Neural progenitor cell (in vitro differentiated cells): ENCODE measurements at regions not wholly inside any gene's neighbourhood (a gene's known extent, or its start where the extent isn't known, plus 50 kb on each side); places are given as distances from the start of the nearest gene placed in this dataset.

ENCODE experiments used
- DNase-seq: peaks from one replicate; pipeline ENCODE4 v3.0.0-alpha.2; 2016; ENCODE audit warnings: low spot score
- H2AFZ ChIP-seq: fragments of 200-600 bp; sonication (generic); replicated peaks from 2 replicates; pipeline ENCODE4 v1.6.1; 2016; ENCODE audit warnings: antibody characterized with exemption
- H3F3A ChIP-seq: fragments of 200-600 bp; sonication (generic); 2 replicates; pipeline ENCODE4 v1.6.1; 2016; ENCODE audit warnings: antibody characterized with exemption, low read depth
- H3K27ac ChIP-seq: fragments of 200-600 bp; sonication (generic); 2 replicates; pipeline ENCODE4 v1.5.1; 2016; ENCODE audit warnings: mild to moderate bottlenecking
- H3K27me3 ChIP-seq: fragments of 200-600 bp; sonication (generic); 2 replicates; pipeline ENCODE4 v1.6.1; 2016; ENCODE audit warnings: mild to moderate bottlenecking, moderate library complexity
- H3K36me3 ChIP-seq: fragments of 200-600 bp; sonication (generic); 2 replicates; pipeline ENCODE4 v1.5.1; 2016
- H3K4me1 ChIP-seq: fragments of 200-600 bp; sonication (generic); 2 replicates; pipeline ENCODE4 v1.6.1; 2016; ENCODE audit warnings: mixed run types
- H3K4me2 ChIP-seq: fragments of 200-600 bp; sonication (generic); 2 replicates; pipeline ENCODE4 v1.6.1; 2016
- H3K4me3 ChIP-seq: fragments of 200-600 bp; sonication (generic); 2 replicates; pipeline ENCODE4 v1.5.1; 2016
- H3K79me2 ChIP-seq: fragments of 200-600 bp; sonication (generic); 2 replicates; pipeline ENCODE4 v1.6.1; 2016; ENCODE audit warnings: low read depth
- H3K9ac ChIP-seq: fragments of 200-600 bp; sonication (generic); 2 replicates; pipeline ENCODE4 v1.6.1; 2016
- H3K9me3 ChIP-seq: fragments of 200-600 bp; sonication (generic); 2 replicates; pipeline ENCODE4 v1.5.1; 2016; ENCODE audit warnings: low read depth
- H4K20me1 ChIP-seq: fragments of 200-600 bp; sonication (generic); 2 replicates; pipeline ENCODE4 v1.6.1; 2016; ENCODE audit warnings: low read depth
- H3K27ac Mint-ChIP-seq: 3 replicates; pipeline ENCODE4 v1.8.0; 2021; ENCODE audit warnings: mixed read lengths
- H3K27me3 Mint-ChIP-seq: 2 replicates; pipeline ENCODE4 v1.8.0; 2022; ENCODE audit warnings: low read depth, mild to moderate bottlenecking, inconsistent platforms, moderate library complexity, mixed read lengths; ENCODE audit not compliant: insufficient read depth
- H3K36me3 Mint-ChIP-seq: 3 replicates; pipeline ENCODE4 v1.8.0; 2021; ENCODE audit warnings: mixed read lengths
- H3K4me1 Mint-ChIP-seq: 3 replicates; pipeline ENCODE4 v1.8.0; 2021; ENCODE audit warnings: mixed read lengths
- H3K4me3 Mint-ChIP-seq: 3 replicates; pipeline ENCODE4 v1.8.0; 2021; ENCODE audit warnings: mild to moderate bottlenecking, moderate library complexity, mixed read lengths
- H3K9me3 Mint-ChIP-seq: 3 replicates; pipeline ENCODE4 v1.8.0; 2020; ENCODE audit warnings: mixed read lengths
- CTCF ChIP-seq: fragments of 200-600 bp; sonication (generic); IDR thresholded peaks from 2 replicates; pipeline ENCODE4 v1.5.1; 2017; ENCODE audit warnings: antibody characterized with exemption, mild to moderate bottlenecking
- EZH2 ChIP-seq: fragments of 200-600 bp; sonication (generic); IDR thresholded peaks from 2 replicates; pipeline ENCODE4 v1.6.1; 2017; ENCODE audit warnings: antibody characterized with exemption, mild to moderate bottlenecking, moderate library complexity
- EZH2phosphoT487 ChIP-seq: fragments of 200-600 bp; sonication (generic); IDR thresholded peaks from 2 replicates; pipeline ENCODE4 v1.6.1; 2017; ENCODE audit warnings: antibody characterized with exemption

- no peaks in the 10 kb centered on the region for H3K27me3 Mint-ChIP-seq
- H3K9me3 ChIP-seq: no peaks in the 10 kb centered on the region
- no peak overlapping the region for H3K27ac Mint-ChIP-seq
- H3F3A ChIP-seq: no peaks in the 10 kb centered on the region
- H3K4me3 Mint-ChIP-seq: no peak overlapping the region
- no peaks in the 10 kb centered on the region for H3K27me3 ChIP-seq
- no peak overlapping the region for H3K4me3 ChIP-seq
- DNase-seq: no peak
- no peak overlapping the region for H3K27ac ChIP-seq
- H3K4me1 ChIP-seq: no peaks in the 10 kb centered on the region
- H2AFZ ChIP-seq: no peak overlapping the region
- no peak overlapping the region for H3K9ac ChIP-seq
- H3K36me3 Mint-ChIP-seq: no peaks in the 10 kb centered on the region
- H3K36me3 ChIP-seq: no peaks in the 10 kb centered on the region
- no peak overlapping the region for H3K4me2 ChIP-seq
- TF ChIP-seq CTCF (no peak), EZH2 (no peak), EZH2phosphoT487 (no peak)
- H3K79me2 ChIP-seq: no peaks in the 10 kb centered on the region
- no peaks in the 10 kb centered on the region for H3K9me3 Mint-ChIP-seq
- H3K4me1 Mint-ChIP-seq: peaks cover 3% of the 10 kb centered on the region
- H4K20me1 ChIP-seq: no peaks in the 10 kb centered on the region
These were observed 498.0 kb downstream of the NR2F1-AS1 start for GRCh38 chr5:93082981-93083380.

GRCh38 chr5:93079046-93079445 is 502.0 kb downstream of the NR2F1-AS1 start:
- no peak overlapping the region for H3K27ac ChIP-seq
- TF ChIP-seq EZH2phosphoT487 (no peak), EZH2 (no peak), CTCF (no peak)
- no peak overlapping the region for H2AFZ ChIP-seq
- no peaks in the 10 kb centered on the region for H3K9me3 ChIP-seq
- H3K4me1 ChIP-seq: no peaks in the 10 kb centered on the region
- Mint-ChIP-seq H3K9me3 (no peaks in the 10 kb centered on the region), H3K27me3 (no peaks in the 10 kb centered on the region), H3K4me3 (no peak overlapping the region), H3K27ac (no peak overlapping the region), H3K4me1 (peaks cover 3% of the 10 kb centered on the region), H3K36me3 (no peaks in the 10 kb centered on the region)
- H3K27me3 ChIP-seq: no peaks in the 10 kb centered on the region
- H3K4me2 ChIP-seq: no peak overlapping the region
- H3K36me3 ChIP-seq: no peaks in the 10 kb centered on the region
- H3K79me2 ChIP-seq: no peaks in the 10 kb centered on the region
- no peak overlapping the region for H3K9ac ChIP-seq
- DNase-seq: no peak
- no peaks in the 10 kb centered on the region for H3F3A ChIP-seq
- H3K4me3 ChIP-seq: no peak overlapping the region
- H4K20me1 ChIP-seq: no peaks in the 10 kb centered on the region

DNA sequence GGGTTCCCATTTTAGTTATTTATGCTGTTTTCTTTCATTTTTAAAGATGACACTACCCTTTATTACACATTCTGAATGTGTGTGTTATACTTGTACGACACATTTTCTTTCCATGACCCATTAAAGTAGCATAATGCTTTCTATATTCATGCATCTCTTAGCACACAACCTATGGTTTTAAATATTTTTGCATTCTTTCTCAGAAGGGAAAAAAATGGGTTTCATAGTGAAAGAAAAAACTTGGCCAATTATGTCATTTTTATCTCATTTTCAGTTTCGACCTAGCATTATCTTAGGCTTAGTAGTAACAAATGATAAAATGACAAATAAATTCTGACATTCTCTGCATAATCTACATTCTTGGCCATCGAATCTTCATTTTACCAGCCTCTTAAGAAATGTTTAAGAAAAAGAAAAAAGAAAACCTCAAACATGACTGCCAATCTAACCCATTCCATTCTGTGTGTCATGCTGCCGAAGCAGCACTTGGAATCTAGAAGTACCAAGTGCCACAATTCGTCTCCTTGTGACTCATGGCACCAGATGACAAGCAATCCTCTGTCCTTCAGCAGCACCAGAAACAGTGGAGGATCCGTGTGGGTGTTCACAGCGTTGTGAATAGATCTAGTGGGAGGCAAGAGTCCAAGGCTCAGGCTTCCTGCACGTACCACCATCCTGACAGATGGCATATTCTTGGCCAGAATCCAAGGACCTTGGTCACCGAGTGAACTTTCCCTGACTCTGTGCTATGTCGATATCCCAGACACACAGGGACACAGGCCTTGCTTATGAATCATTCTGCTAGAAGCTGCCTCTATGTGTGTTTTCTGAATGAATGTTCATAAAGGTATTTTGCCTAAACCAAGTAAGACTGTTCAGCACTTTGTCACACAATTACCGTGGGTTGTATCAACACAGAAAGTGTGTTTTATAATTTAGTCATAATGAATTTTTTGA is 502.7 kb downstream of the NR2F1-AS1 start:
- Histone ChIP-seq H3F3A (no peaks in the 10 kb centered on the region), H3K4me2 (no peak overlapping the region), H3K9ac (no peak overlapping the region), H3K79me2 (no peaks in the 10 kb centered on the region), H3K27me3 (no peaks in the 10 kb centered on the region), H3K27ac (no peak overlapping the region), H3K9me3 (no peaks in the 10 kb centered on the region), H2AFZ (peak overlapping the region; percentile 22), H3K4me1 (no peaks in the 10 kb centered on the region), H3K4me3 (no peak overlapping the region), H4K20me1 (no peaks in the 10 kb centered on the region), H3K36me3 (no peaks in the 10 kb centered on the region)
- TF ChIP-seq EZH2 (no peak), EZH2phosphoT487 (no peak), CTCF (no peak)
- Mint-ChIP-seq H3K27ac (no peak overlapping the region), H3K4me1 (peaks cover 3% of the 10 kb centered on the region), H3K4me3 (no peak overlapping the region), H3K27me3 (no peaks in the 10 kb centered on the region), H3K9me3 (no peaks in the 10 kb centered on the region), H3K36me3 (no peaks in the 10 kb centered on the region)
- DNase-seq: no peak
